ENCODE measurements at regions not wholly inside any gene's neighbourhood (a gene's known extent, or its start where the extent isn't known, plus 50 kb on each side); places are given as distances from the start of the nearest gene placed in this dataset.

- no peak overlapping the region for H3K4me3 Mint-ChIP-seq
- no peaks in the 10 kb centered on the region for H3K9me3 Mint-ChIP-seq
- H3K4me1 Mint-ChIP-seq (ENCODE audit: low read depth), result no peaks in the 10 kb centered on the region
- no peaks in the 10 kb centered on the region for H3K36me3 Mint-ChIP-seq (ENCODE audit: low read depth)
- peaks cover 8% of the 10 kb centered on the region for H3K27me3 Mint-ChIP-seq (ENCODE audit: low read depth)
- H3K27ac Mint-ChIP-seq, result no peak overlapping the region
Measured at GRCh38 chr14:51474854-51475253, 176.9 kb upstream of the FRMD6 start.

GRCh38 chr14:51478175-51478621, 173.5 kb upstream of the FRMD6 start:
- Mint-ChIP-seq H3K4me1 (ENCODE audit: low read depth) (no peaks in the 10 kb centered on the region), H3K36me3 (ENCODE audit: low read depth) (no peaks in the 10 kb centered on the region), H3K9me3 (no peaks in the 10 kb centered on the region), H3K4me3 (no peak overlapping the region), H3K27me3 (ENCODE audit: low read depth) (peaks cover 8% of the 10 kb centered on the region), H3K27ac (no peak overlapping the region)

GRCh38 chr14:51479584-51480325, 172.0 kb upstream of the FRMD6 start:
- no peaks in the 10 kb centered on the region for H3K36me3 Mint-ChIP-seq (ENCODE audit: low read depth)
- peaks cover 5% of the 10 kb centered on the region for H3K27me3 Mint-ChIP-seq (ENCODE audit: low read depth)
- no peak overlapping the region for H3K27ac Mint-ChIP-seq
- no peaks in the 10 kb centered on the region for H3K9me3 Mint-ChIP-seq
- no peak overlapping the region for H3K4me3 Mint-ChIP-seq
- no peaks in the 10 kb centered on the region for H3K4me1 Mint-ChIP-seq (ENCODE audit: low read depth)

- peaks cover 3% of the 10 kb centered on the region for H3K27me3 Mint-ChIP-seq (ENCODE audit: low read depth)
Measured at GRCh38 chr14:51481643-51482042, 170.1 kb upstream of the FRMD6 start.

GRCh38 chr14:51482102-51482501, 169.6 kb upstream of the FRMD6 start:
- H3K4me1 Mint-ChIP-seq (ENCODE audit: low read depth), result no peaks in the 10 kb centered on the region
- H3K36me3 Mint-ChIP-seq (ENCODE audit: low read depth), result no peaks in the 10 kb centered on the region
- no peak overlapping the region for H3K4me3 Mint-ChIP-seq
- H3K27me3 Mint-ChIP-seq (ENCODE audit: low read depth), result no peaks in the 10 kb centered on the region
- H3K27ac Mint-ChIP-seq, result no peak overlapping the region
- no peaks in the 10 kb centered on the region for H3K9me3 Mint-ChIP-seq

More at GRCh38 chr14:51481643-51482042, 170.1 kb upstream of the FRMD6 start:
- Mint-ChIP-seq H3K4me1 (ENCODE audit: low read depth) (no peaks in the 10 kb centered on the region), H3K36me3 (ENCODE audit: low read depth) (no peaks in the 10 kb centered on the region), H3K9me3 (no peaks in the 10 kb centered on the region), H3K27ac (no peak overlapping the region), H3K4me3 (no peak overlapping the region)

GRCh38 chr14:51484485-51484884, 167.2 kb upstream of the FRMD6 start:
- H3K9me3 Mint-ChIP-seq, result no peaks in the 10 kb centered on the region
- no peaks in the 10 kb centered on the region for H3K4me1 Mint-ChIP-seq (ENCODE audit: low read depth)
- no peak overlapping the region for H3K27ac Mint-ChIP-seq
- no peaks in the 10 kb centered on the region for H3K36me3 Mint-ChIP-seq (ENCODE audit: low read depth)
- H3K27me3 Mint-ChIP-seq (ENCODE audit: low read depth), result no peaks in the 10 kb centered on the region
- H3K4me3 Mint-ChIP-seq, result no peak overlapping the region

GRCh38 chr14:51485733-51486132, 166.0 kb upstream of the FRMD6 start:
- H3K27ac Mint-ChIP-seq, result no peak overlapping the region
- no peaks in the 10 kb centered on the region for H3K27me3 Mint-ChIP-seq (ENCODE audit: low read depth)
- H3K9me3 Mint-ChIP-seq, result no peaks in the 10 kb centered on the region
- H3K4me3 Mint-ChIP-seq, result no peak overlapping the region
- no peaks in the 10 kb centered on the region for H3K36me3 Mint-ChIP-seq (ENCODE audit: low read depth)
- H3K4me1 Mint-ChIP-seq (ENCODE audit: low read depth), result no peaks in the 10 kb centered on the region

- Mint-ChIP-seq H3K27me3 (ENCODE audit: low read depth) (no peaks in the 10 kb centered on the region), H3K9me3 (no peaks in the 10 kb centered on the region), H3K27ac (no peak overlapping the region), H3K4me1 (ENCODE audit: low read depth) (no peaks in the 10 kb centered on the region), H3K36me3 (ENCODE audit: low read depth) (no peaks in the 10 kb centered on the region), H3K4me3 (no peak overlapping the region)
Measured at GRCh38 chr14:51487848-51488247, 163.9 kb upstream of the FRMD6 start.

- H3K4me1 Mint-ChIP-seq (ENCODE audit: low read depth), result no peaks in the 10 kb centered on the region
- H3K27me3 Mint-ChIP-seq (ENCODE audit: low read depth), result peaks cover 3% of the 10 kb centered on the region
Measured at GRCh38 chr14:51488569-51489220, 163.0 kb upstream of the FRMD6 start.

GRCh38 chr14:51490205-51490604, 161.5 kb upstream of the FRMD6 start:
- Mint-ChIP-seq H3K27ac (no peak overlapping the region), H3K36me3 (ENCODE audit: low read depth) (no peaks in the 10 kb centered on the region), H3K4me1 (ENCODE audit: low read depth) (no peaks in the 10 kb centered on the region), H3K27me3 (ENCODE audit: low read depth) (peaks cover 3% of the 10 kb centered on the region), H3K9me3 (no peaks in the 10 kb centered on the region), H3K4me3 (no peak overlapping the region)

More at GRCh38 chr14:51488569-51489220, 163.0 kb upstream of the FRMD6 start:
- no peaks in the 10 kb centered on the region for H3K9me3 Mint-ChIP-seq
- H3K36me3 Mint-ChIP-seq (ENCODE audit: low read depth), result no peaks in the 10 kb centered on the region
- H3K4me3 Mint-ChIP-seq, result no peak overlapping the region
- H3K27ac Mint-ChIP-seq, result no peak overlapping the region

- H3K9me3 Mint-ChIP-seq, result no peaks in the 10 kb centered on the region
- H3K4me3 Mint-ChIP-seq, result no peak overlapping the region
- peaks cover 3% of the 10 kb centered on the region for H3K27me3 Mint-ChIP-seq (ENCODE audit: low read depth)
- no peaks in the 10 kb centered on the region for H3K4me1 Mint-ChIP-seq (ENCODE audit: low read depth)
- H3K27ac Mint-ChIP-seq, result no peak overlapping the region
- no peaks in the 10 kb centered on the region for H3K36me3 Mint-ChIP-seq (ENCODE audit: low read depth)
Measured at GRCh38 chr14:51491036-51491545, 160.6 kb upstream of the FRMD6 start.

GRCh38 chr14:51491776-51492175, 159.9 kb upstream of the FRMD6 start:
- Mint-ChIP-seq H3K9me3 (no peaks in the 10 kb centered on the region), H3K4me3 (no peak overlapping the region), H3K27me3 (ENCODE audit: low read depth) (peaks cover 3% of the 10 kb centered on the region), H3K27ac (no peak overlapping the region), H3K36me3 (ENCODE audit: low read depth) (no peaks in the 10 kb centered on the region), H3K4me1 (ENCODE audit: low read depth) (no peaks in the 10 kb centered on the region)

- Mint-ChIP-seq H3K27ac (no peak overlapping the region), H3K4me3 (no peak overlapping the region), H3K27me3 (ENCODE audit: low read depth) (peaks cover 3% of the 10 kb centered on the region), H3K36me3 (ENCODE audit: low read depth) (no peaks in the 10 kb centered on the region), H3K9me3 (no peaks in the 10 kb centered on the region), H3K4me1 (ENCODE audit: low read depth) (no peaks in the 10 kb centered on the region)
Measured at GRCh38 chr14:51495319-51495718, 156.4 kb upstream of the FRMD6 start.

- no peaks in the 10 kb centered on the region for H3K4me1 Mint-ChIP-seq (ENCODE audit: low read depth)
- no peaks in the 10 kb centered on the region for H3K9me3 Mint-ChIP-seq
- peaks cover 8% of the 10 kb centered on the region for H3K27me3 Mint-ChIP-seq (ENCODE audit: low read depth)
- H3K36me3 Mint-ChIP-seq (ENCODE audit: low read depth), result no peaks in the 10 kb centered on the region
- no peak overlapping the region for H3K27ac Mint-ChIP-seq
- no peak overlapping the region for H3K4me3 Mint-ChIP-seq
Measured at GRCh38 chr14:51498411-51499227, 153.1 kb upstream of the FRMD6 start.
